NCI-H345 treated with DMSO at 0.1 percent for 48 hours (cell line): ENCODE measurements at regions not wholly inside any gene's neighbourhood (a gene's known extent, or its start where the extent isn't known, plus 50 kb on each side); places are given as distances from the start of the nearest gene placed in this dataset.
"Not testable (repeated sequence)": the region's sequence is repeated elsewhere in the genome, so short reads cannot be mapped to it uniquely, and the experiment has no call there.

Experiments used
- DNase-seq: peaks from one replicate; lab custom pipeline; 2025; ENCODE audit not compliant: unreplicated experiment; lab: John Stamatoyannopoulos, UW

DNA sequence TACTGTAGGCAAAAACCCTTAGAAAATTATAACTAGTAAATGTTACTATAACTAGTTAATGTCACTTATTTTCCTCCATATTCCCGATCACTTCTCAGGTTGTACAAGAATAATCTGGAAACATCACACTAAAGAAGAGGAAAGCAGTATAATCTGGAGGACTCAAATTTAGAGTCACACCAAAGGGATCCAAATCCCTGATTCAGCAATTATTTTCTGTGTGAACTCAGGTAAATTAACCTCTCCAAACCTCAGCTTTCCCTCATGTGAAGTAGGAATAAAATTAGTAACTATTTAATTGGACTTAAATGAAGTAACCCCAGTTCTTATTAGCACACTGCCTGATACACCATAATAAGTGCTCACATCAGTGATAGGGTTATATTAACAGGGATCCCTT lies 170.1 kb upstream of the NECTIN3 start:
- DNase-seq, result no peak

DNA sequence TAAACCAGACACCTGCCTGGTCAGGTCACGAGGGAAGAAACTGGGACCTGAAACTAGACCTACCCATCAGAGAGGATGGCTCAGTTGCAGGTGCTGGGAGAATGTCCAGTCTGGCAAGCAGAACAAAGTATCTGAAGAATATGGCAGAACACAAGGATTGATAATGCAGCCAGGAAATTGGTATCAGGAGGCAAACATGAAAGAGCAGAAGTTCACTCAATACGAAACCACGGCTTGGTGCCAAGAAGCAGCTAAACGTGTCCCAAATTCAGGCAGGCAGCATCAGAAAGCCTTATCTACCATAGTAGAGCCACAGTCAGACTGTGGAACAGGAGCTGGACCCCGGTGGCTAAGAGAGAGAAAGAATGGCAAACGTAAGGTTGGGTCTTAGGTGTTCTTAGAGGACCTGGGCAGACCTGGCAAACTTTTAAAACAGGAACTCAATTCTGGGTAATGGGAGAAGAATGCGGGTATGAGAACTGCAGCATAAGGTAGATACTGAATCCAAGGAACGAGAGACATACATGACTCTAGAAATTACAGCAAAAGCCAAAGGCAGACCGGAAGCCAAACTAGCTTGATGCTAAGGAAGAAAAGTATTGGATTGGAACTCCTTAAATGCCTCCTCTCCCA lies 169.0 kb upstream of the NECTIN3 start:
- DNase-seq, result no peak

DNA sequence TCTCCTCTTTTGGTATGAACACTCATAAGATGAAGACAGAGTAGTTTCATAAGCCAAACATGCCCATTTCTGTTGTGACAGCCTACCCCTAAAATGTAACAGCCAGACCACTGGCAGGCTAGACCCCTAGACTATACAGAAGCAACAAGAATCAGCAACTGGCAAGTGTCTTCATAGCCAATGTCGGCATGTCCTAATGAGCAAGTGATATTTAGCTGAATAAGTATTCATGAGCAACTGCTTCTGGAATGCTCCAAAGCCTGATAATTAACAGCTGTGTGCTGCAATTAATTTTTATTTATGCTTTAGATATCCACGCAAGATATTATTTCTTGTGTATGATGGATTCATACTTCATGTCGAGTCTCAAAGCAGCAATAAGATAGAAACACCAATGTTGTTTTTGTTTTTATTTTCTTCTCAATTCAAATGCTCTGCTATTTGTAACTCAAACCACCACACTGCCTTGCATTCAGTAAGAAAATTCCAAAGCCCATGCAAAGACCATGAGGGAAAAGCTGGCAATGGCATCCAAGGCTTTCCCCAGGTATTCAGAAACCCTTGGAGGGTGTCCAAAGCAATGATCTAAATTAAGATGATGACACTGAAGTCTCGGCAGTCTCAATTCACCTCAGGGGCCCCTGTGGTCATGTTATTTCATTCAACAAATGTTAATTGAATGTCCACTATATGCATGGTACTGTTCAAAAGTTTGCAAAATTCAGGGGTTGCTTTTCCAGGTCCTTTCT lies 167.7 kb upstream of the NECTIN3 start:
- no peak for DNase-seq

DNA sequence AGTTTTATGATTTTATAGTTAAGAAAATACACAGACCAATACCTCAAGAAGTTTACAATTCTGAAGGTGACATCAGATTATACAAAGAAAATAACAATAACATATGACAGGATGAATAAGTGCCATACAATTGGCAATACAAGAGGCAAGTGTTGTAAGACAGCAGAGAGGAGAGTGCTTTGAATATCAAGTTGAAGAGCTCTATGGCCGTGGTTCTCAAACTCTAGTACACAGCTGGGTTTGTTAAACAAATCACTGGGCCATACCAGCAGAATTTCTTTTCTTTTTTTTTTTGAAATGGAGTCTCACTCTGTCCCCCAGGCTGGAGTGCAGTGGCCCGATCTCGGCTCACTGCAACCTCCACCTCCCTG lies 167.1 kb upstream of the NECTIN3 start:
- no peak for DNase-seq

DNA sequence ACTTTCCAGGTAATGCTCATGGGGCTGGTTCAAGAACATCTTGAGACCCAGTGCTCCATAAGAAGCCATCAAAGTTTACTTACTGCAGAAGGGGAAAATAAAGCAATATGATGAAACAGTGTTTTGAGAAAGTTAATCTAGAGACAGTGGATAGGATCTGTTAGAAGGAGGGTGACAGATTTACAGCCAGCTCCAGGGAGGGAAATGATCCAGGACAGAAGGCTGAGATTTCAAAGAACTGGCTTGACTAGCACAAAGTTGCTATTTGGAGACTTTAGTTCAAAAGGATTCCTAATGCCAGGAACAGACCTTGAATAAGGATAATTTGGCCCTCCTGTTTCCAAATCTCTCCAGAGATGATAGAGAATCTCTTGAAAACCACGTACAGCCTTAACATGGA lies 166.5 kb upstream of the NECTIN3 start:
- DNase-seq, result no peak

DNA sequence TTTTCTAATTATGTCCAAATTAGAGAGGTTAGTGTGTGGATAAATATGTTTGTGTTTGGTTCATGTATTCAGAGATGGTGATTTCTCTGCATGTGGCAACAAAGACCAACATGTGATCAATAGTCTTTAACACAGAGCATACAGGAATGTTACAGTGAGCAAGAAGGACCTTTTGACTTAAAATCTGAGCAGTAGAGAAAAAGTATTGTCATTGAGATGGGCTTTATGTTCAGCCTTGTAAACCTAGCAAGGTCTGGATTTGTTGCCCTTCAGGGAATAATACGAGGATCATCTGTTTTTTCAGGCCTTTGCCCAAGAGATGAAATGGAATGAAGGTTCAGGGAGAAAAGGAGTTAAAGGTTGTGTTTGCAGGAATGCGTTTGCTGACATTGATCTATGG lies 161.8 kb upstream of the NECTIN3 start:
- DNase-seq, result no peak

DNA sequence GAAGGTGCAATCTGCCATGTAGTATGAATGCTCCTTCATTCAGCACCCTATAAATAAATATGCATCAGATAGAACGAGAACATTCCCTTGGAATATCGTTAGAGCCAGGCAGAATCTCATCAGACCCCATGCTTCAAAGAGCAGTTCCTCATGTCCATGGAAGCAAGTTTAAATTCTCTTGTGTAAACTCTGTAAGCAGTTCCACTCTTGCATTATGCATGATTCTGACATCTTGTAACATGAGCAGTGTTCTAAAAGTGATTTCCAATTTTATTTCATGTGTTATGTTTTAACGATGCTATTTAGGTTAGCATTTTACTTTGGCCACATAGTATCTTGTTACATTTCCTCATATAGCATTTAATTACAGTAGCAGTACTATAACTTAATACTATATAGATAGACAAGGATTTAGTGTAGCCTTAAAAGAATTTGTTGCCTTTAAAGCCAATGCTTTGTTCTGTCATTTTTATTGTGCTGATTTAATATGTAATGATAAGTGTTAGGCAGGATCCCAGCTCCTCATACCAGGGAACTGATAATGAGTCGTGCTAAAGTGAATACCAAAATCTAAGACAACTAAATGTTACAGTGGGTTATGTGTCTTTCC lies 161.2 kb upstream of the NECTIN3 start:
- no peak for DNase-seq

DNA sequence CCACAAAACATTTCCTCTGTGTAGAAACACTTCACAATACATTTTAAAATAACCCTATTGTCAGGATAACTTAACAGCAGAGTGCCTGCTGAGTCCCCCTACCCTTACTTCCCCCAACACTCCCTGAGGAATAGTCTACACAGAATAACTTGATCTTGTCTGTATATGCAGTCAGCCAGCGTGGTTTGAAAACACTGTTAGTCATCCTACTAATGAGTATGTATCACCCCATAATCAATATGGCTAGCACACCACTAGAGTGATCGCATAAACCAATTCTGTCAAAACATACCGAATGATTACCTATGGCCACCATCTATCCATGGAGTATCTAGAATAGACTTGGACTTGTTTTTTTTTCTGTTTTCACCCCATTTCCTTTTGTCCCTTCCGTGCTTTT lies 152.7 kb upstream of the NECTIN3 start:
- no peak for DNase-seq

DNA sequence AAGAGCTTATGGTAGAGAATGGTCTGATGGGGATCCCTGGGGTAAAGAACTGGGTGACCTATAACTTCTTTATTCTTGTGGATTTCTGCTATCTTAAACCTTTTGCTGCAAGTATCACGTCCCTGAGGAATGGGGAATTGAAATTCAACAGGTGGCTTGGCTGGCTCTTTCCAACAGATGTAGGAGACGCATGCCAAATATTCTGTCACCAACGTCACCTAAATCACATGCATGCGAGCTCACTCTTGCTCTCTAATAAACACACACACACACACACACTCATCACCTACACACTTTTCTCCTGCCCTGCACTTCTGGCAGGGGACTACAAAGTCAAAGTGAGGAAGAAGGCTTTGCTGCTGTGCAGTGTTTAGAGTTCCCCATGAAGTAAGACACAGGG lies 145.8 kb upstream of the NECTIN3 start:
- no peak for DNase-seq

DNA sequence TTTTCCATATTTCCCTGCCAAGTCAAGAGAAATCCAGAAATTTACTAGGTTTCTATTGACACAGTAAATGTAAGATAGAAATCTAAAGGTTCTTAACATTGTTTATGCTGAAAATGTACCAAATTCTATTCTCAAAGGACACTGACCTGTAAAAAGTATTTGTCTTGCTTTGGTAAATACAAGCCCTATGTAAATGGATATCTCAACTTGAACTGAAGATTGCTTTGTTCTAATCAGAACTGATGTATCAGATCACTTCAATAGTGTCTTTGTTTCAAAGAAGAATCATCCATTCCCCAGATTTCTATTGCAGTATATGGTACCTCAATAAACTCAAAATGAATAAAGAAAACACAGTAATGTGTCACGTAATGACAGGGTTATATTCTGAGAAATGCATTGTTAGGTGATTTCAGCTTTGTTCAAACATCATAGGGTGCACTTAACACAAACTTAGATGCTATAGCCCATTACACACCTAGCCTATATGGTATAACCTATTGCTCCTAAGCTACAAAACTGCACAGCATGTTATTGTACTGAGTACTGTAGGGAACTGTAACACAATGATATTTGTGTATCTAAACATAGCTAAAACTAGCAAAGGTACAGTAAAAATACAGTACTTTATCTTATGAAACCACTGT lies 143.5 kb upstream of the NECTIN3 start:
- no peak for DNase-seq

DNA sequence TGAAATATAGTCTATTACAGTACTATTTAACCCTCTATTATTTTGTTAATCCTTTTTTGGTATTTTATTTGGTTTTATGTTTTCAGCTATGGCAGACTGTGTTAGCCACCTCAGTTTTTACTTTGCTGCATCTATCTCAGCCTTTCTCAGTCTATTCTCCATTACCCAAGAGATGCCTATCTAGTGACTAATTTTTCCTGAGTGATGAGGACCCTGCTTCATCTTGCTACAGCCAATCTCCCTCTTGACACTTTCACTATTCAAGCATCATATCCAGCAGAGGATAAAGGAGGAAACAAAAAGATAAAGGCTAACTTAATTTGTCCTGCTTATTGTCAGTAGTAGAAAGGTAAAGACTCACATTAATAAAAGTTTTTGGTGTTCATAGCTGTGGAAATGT lies 141.8 kb upstream of the NECTIN3 start:
- no peak for DNase-seq

DNA sequence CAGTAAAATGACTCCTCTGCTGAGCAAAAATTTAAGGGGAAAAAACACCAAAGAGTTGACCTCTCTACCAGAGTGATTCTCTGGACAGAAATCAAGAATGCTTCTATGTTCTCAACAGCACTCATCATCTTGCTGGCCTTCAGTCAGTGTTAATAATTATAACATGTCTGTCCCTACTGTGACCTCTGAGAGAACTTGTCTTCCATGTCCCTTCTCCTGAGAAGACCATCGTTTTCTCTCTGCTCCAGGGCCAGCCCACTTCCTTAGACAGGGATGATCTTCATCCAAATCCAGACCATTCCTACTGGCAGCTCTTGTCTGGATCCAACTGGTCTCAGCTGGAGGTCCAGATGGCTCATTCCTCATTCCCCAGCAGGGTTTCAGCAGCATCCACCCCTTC lies 139.0 kb upstream of the NECTIN3 start:
- no peak for DNase-seq

DNA sequence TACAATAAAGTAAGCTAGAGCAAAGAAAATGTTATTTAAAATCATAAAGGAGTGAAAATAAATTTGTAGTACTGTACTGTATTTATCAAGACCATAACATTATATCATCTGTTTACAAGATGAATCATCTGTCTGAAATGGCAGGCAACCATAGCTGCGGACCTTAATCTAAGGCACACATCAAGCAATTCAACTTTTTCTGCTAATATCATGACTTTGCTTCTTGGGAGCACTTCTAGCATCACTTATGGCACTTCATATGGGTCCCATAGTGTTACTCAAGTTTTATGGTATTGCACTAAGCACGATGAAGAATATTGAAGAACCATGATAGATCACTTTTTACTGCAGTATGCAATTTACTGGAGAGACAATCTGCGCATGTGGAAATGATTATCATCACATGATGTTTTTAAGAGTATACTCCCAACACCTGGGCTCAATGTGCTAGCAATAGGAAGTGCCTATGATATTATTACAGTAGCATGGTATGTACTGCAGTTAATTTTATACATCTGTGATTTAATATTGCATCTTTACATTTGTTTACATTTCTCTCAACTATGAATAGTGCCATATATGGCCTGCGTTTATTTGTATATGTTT lies 137.7 kb upstream of the NECTIN3 start:
- no peak for DNase-seq

DNA sequence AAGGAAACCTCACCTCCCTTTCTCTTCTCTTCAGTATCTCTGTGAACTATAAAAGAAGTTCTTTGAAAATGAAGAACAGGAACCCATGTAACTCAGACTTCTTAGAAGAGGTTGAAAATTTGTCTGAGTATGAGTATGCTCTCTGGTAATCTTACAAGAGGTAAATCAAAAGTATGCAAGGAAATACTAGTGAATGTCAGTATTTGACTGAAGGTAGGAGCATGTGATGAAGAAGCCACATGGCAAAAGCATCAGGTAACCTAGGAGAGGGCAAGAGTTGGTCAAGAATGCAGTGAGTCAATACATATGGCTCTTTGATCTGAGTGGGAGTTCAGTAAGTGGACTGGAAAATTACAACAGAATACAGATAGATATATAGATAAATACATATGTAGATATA lies 133.0 kb upstream of the NECTIN3 start:
- DNase-seq, result no peak

DNA sequence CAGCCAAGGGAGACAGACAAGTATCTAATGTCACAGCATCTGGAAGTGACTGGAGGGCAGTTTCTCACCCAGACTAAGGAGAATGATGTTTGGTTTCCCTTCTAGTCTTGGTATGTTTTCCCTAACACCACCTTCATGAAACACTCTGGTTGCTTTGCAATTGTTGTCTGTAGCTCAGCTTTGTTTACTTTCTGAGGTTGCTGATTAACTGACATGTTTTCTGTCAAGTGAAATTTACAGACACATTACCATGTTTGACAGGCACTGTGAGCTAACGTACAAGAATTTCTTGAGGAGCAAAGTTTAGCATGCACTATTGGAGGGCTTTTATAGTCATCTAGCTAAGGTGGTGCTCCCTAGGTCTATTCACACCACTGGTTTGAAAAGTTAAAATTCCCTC lies 131.6 kb upstream of the NECTIN3 start:
- no peak for DNase-seq

DNA sequence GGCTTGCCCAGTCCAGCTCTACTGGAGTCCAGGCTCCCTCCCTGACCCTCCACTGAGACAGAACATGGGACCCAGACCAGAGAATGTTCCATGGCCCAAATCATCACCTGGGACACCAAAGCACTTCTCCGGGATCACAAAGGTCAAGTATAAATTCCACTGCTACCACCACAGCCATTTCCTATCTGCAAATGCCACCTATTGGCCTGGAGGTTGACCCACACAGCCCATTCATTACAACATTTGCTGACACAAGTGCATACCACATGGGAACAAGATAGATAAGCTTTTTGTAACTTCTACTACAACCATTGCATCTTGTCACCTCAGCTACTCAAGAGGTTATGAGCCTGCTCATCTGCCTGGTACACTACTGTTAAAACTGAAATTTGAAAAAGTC lies 126.8 kb upstream of the NECTIN3 start:
- no peak for DNase-seq

DNA sequence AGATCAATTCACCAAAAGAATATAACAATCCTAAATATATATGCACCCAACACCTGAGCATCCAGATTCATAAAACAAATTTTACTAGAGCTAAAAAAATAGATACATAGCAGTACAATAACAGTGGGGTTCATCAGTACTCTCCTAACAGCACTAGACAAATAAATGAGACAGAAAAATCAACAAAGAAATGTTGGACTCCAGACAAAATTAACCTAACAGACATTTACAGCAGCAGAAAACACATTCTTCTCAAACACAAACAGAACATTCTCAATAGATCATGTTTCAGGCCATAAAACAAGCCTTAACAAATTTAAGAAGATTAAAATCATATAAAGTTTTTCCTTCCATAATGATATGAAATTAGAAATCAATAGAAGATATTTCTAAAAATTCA lies 124.8 kb upstream of the NECTIN3 start:
- DNase-seq, result no peak

DNA sequence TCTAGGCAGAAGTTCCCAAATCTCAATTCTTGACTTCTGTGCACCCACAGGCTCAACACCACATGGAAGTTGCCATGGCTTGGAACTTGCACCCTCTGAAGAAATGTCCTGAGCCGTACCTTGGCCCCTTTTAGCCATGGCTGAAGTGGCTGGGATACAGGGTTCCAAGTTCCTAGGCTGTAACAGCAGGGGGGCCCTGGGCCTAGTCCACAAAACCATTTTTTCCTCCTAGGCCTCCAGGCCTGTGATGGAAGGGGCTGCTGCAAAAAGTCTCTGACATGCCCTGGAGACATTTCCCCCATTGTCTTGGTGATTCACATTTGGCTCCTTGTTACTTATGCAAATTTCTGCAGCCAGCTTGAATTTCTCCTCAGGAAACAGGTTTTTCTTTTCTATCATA lies 122.4 kb upstream of the NECTIN3 start:
- not testable (repeated sequence) for DNase-seq

DNA sequence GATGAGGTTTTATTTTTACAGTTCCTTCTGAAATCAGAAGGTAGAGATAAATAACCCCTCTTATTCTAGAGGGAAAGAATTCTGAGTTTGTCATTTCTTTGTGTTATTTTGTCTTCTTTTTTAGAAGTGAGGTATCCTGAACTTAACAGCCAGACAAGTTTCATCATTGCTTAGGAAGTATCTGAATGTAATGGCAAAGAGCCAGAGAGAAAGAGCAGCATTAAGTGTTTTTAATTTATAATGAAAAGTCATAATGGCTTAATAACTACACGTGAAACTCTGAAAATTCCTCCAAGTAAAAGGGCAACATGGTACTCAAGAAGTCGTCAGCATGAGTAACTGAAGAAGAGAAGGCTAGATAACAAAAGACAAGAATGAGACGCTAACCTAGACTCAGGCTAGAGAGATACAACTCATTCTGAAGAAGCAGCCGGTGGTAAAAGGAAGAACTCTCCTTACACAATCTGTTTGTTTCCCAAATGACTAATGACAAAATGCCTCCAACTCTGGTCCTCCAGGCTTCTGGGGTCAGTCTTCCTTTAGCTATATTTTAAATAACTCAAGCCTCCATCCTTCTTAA lies 116.2 kb upstream of the NECTIN3 start:
- no peak for DNase-seq

DNA sequence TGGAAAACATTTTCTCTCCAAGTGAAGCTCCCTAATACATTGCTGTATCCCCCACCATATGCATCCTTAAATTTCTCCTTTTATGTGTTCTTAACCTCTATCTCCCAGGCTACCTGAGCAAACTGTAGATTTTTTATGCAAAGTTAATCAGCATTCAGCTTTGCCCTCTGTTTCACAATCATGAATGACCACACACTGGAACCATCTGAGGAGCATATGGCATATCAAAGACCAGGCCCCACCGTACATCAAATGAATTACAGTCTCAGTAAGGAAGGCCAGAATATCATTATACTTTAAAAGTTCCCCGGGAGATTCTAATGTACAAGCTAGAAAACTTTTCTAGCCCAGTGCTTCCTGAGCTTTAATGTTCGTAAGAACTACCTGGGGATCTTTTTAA lies 115.5 kb upstream of the NECTIN3 start:
- DNase-seq, result no peak

DNA sequence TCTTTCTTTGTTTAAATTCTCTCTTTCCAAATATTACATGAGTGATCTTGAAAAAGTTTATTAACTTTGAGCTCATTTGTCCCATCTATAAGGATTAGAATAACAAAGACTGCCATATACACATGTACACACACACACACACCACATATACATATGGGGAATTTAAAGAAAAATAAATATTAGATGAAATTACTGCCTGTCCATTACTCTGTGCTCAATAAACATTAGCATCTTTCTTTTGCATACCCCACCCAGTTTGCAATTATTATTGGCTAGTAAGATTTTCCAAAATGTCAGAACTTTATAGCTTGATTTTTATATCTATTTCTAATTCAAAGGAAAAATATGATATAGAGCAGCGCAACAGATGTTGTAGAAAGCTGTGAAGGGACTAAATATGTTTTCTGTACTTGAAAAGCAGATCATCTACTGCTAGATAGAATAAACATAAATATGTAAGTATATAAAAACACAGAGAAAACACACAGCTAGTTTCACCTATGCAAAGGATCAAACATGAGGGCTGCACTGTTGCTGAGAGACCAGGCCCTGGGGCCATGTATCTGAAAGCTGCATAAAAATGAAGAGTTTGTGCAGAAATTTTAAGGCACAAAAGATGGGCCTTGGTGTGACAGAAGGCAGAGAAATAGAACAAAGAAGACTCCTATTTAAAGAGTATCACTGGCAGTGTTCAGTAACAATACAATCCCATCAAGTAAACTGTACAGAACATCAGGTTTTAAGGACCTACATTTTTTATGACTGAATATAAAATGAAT lies 114.2 kb upstream of the NECTIN3 start:
- no peak for DNase-seq
